ENCODE measurements at regions not wholly inside any gene's neighbourhood (a gene's known extent, or its start where the extent isn't known, plus 50 kb on each side); places are given as distances from the start of the nearest gene placed in this dataset.

DNA sequence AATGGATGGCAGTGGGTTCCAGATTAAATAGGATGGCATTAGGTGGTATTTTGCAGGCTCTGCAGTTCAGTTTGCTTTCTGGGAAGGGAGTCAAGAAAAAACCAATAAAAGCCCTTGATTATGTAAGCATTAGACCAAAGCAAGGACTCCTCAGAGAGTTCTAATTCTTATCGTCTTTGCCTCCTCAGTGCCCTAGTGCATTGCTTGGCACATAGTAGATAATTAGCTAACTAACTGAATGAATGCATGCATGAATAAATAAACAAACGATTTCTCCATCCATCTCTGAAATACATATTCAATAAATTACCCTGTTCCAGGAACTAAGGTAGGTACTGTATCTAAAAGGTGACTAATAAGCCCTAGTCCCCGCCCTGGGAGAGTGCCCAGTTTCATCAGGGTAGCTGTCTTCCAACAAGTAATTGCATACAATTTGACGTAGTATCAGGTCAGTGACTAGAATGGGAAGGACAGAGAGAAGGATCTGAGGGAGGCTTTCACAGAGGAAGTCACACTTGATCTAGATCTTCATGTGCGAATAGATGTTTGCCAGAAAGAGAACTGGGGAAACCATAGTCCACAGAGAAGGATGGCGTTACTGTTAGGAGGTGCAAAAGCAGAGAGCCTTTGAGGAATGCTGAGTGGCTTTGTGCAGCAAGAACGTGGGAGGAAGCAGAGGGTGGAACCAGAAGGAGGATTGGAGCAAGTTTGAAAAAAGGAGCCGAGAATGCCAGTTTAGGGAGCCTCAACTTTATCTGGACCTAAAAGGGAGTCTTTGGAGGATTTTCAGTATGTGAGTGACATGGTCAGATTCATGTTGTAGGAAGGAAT lies 111.4 kb downstream of the TBX19 start:
- Histone ChIP-seq H3K27ac (ENCODE audit: low read depth, low read length) (no peak overlapping the region), H4K20me1 (ENCODE audit: insufficient read depth, low read length) (no peaks in the 10 kb centered on the region), H3K9ac (ENCODE audit: low read length) (no peak overlapping the region), H3K4me2 (ENCODE audit: low read length) (no peak overlapping the region), H3K4me3 (ENCODE audit: insufficient read depth, low read depth, low read length) (no peak overlapping the region), H3K4me1 (ENCODE audit: insufficient read depth, low read length) (no peaks in the 10 kb centered on the region), H3K9me3 (ENCODE audit: insufficient read depth, low read depth, low read length) (no peaks in the 10 kb centered on the region), H3K79me2 (ENCODE audit: insufficient read depth, low read length) (no peaks in the 10 kb centered on the region), H3K36me3 (ENCODE audit: insufficient read depth, low read length) (no peaks in the 10 kb centered on the region), H2AFZ (ENCODE audit: low read depth, low read length) (no peak overlapping the region), H3K27me3 (ENCODE audit: insufficient read depth, low read length) (no peaks in the 10 kb centered on the region)
- Mint-ChIP-seq H3K4me3 (ENCODE audit: unreplicated experiment) (no peak overlapping the region), H3K27me3 (ENCODE audit: low read depth, unreplicated experiment) (peaks cover 20% of the 10 kb centered on the region), H3K4me1 (ENCODE audit: low read depth, unreplicated experiment) (peaks cover 8% of the 10 kb centered on the region), H3K27ac (ENCODE audit: unreplicated experiment) (no peak overlapping the region), H3K36me3 (ENCODE audit: low read depth, unreplicated experiment) (no peaks in the 10 kb centered on the region), H3K9me3 (ENCODE audit: unreplicated experiment) (peaks cover 2% of the 10 kb centered on the region)
- FAIRE-seq (no peak), DNase-seq (ENCODE audit: low read depth) (no peak)
- TF ChIP-seq EZH2 (IDR thresholded peaks at IDR 0.05; ENCODE audit: insufficient read depth, low read length) = no peak
- TF ChIP-seq, protein P1, sequence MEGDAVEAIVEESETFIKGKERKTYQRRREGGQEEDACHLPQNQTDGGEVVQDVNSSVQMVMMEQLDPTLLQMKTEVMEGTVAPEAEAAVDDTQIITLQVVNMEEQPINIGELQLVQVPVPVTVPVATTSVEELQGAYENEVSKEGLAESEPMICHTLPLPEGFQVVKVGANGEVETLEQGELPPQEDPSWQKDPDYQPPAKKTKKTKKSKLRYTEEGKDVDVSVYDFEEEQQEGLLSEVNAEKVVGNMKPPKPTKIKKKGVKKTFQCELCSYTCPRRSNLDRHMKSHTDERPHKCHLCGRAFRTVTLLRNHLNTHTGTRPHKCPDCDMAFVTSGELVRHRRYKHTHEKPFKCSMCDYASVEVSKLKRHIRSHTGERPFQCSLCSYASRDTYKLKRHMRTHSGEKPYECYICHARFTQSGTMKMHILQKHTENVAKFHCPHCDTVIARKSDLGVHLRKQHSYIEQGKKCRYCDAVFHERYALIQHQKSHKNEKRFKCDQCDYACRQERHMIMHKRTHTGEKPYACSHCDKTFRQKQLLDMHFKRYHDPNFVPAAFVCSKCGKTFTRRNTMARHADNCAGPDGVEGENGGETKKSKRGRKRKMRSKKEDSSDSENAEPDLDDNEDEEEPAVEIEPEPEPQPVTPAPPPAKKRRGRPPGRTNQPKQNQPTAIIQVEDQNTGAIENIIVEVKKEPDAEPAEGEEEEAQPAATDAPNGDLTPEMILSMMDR (IDR thresholded peaks at IDR 0.05; ENCODE audit: insufficient read depth, low read depth, low read length) = no peak

DNA sequence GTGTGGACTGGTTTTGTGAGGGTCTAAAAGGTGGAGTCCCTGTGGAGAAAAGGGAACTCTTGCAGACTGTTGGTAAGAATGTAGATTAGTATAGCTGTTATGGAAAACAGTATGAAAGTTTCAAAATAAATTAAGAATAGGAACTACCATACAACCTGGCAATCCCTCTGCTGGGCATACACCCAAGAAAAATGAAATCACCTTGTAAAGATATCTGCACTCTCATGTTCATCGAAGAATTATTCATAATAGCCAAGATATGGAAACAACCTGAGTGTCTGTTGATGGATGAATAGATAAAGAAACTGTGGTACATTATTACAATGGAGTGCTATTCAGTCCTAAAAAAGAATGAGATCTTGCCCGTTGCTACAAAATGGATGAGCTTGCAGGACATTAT lies 109.6 kb downstream of the TBX19 start:
- no peak overlapping the region for H3K4me2 ChIP-seq (ENCODE audit: low read length)
- no peak overlapping the region for H3K4me3 Mint-ChIP-seq (ENCODE audit: unreplicated experiment)
- no peak overlapping the region for H3K27ac ChIP-seq (ENCODE audit: low read depth, low read length)
- no peaks in the 10 kb centered on the region for H4K20me1 ChIP-seq (ENCODE audit: insufficient read depth, low read length)
- H3K36me3 Mint-ChIP-seq (ENCODE audit: low read depth, unreplicated experiment) = no peaks in the 10 kb centered on the region
- H3K4me1 ChIP-seq (ENCODE audit: insufficient read depth, low read length) = no peaks in the 10 kb centered on the region
- H3K4me3 ChIP-seq (ENCODE audit: insufficient read depth, low read depth, low read length) = no peak overlapping the region
- no peak for TF ChIP-seq EZH2 (IDR thresholded peaks at IDR 0.05; ENCODE audit: insufficient read depth, low read length)
- TF ChIP-seq, protein P1 (IDR thresholded peaks at IDR 0.05; ENCODE audit: insufficient read depth, low read depth, low read length) = no peak
- H3K27me3 Mint-ChIP-seq (ENCODE audit: low read depth, unreplicated experiment) = peaks cover 20% of the 10 kb centered on the region
- H3K9me3 Mint-ChIP-seq (ENCODE audit: unreplicated experiment) = peaks cover 2% of the 10 kb centered on the region
- H3K27ac Mint-ChIP-seq (ENCODE audit: unreplicated experiment) = no peak overlapping the region
- no peak for DNase-seq (ENCODE audit: low read depth)
- H3K79me2 ChIP-seq (ENCODE audit: insufficient read depth, low read length) = no peaks in the 10 kb centered on the region
- peaks cover 8% of the 10 kb centered on the region for H3K4me1 Mint-ChIP-seq (ENCODE audit: low read depth, unreplicated experiment)
- no peak overlapping the region for H2AFZ ChIP-seq (ENCODE audit: low read depth, low read length)
- no peaks in the 10 kb centered on the region for H3K36me3 ChIP-seq (ENCODE audit: insufficient read depth, low read length)
- H3K9ac ChIP-seq (ENCODE audit: low read length) = no peak overlapping the region
- no peak for FAIRE-seq
- H3K27me3 ChIP-seq (ENCODE audit: insufficient read depth, low read length) = no peaks in the 10 kb centered on the region
- H3K9me3 ChIP-seq (ENCODE audit: insufficient read depth, low read depth, low read length) = no peaks in the 10 kb centered on the region
